HL-60 (cell line): ENCODE measurements at regions not wholly inside any gene's neighbourhood (a gene's known extent, or its start where the extent isn't known, plus 50 kb on each side); places are given as distances from the start of the nearest gene placed in this dataset.

ENCODE experiments used
- CTCF ChIP-seq: IDR thresholded peaks from one replicate; pipeline ENCODE4 v1.5.1; 2011; ENCODE audit warnings: low read length, control low read depth, inconsistent platforms; ENCODE audit not compliant: insufficient read depth
- GABPA ChIP-seq: IDR thresholded peaks from 2 replicates; pipeline ENCODE4 v1.6.1; 2012; ENCODE audit warnings: low read depth
- REST ChIP-seq: IDR thresholded peaks from 2 replicates; pipeline ENCODE4 v1.6.1; 2012; ENCODE audit warnings: low read depth; ENCODE audit not compliant: insufficient replicate concordance
- SPI1 ChIP-seq: IDR thresholded peaks from 2 replicates; pipeline ENCODE4 v1.6.1; 2012; ENCODE audit warnings: low read depth, mild to moderate bottlenecking, borderline replicate concordance

GRCh38 chr6:74762841-74763240, 443.0 kb downstream of the COL12A1 start:
- TF ChIP-seq CTCF (no peak), REST (no peak), GABPA (no peak), SPI1 (no peak)
